ENCODE measurements at regions not wholly inside any gene's neighbourhood (a gene's known extent, or its start where the extent isn't known, plus 50 kb on each side); places are given as distances from the start of the nearest gene placed in this dataset.

- no peak for TF ChIP-seq CTCF (tag by site-specific recombination; IDR thresholded peaks at IDR 0.05)
- no peak for TF ChIP-seq ZNF280D (tag by site-specific recombination; IDR thresholded peaks at IDR 0.05)
- no peak for TF ChIP-seq ZNF274 (IDR thresholded peaks at IDR 0.05; ENCODE audit: low read length)
- TF ChIP-seq ZNF274 (tag by site-specific recombination; IDR thresholded peaks at IDR 0.05; ENCODE audit: borderline replicate concordance): no peak
- TF ChIP-seq MEIS1 (CRISPR knock-in tag; IDR thresholded peaks at IDR 0.05; ENCODE audit: borderline replicate concordance): no peak
- TF ChIP-seq ZNF521 (tag by site-specific recombination; IDR thresholded peaks at IDR 0.05): no peak
- no peak for TF ChIP-seq KLF16 (tag by site-specific recombination; IDR thresholded peaks at IDR 0.05)
- TF ChIP-seq ZNF629 (tag by site-specific recombination; IDR thresholded peaks at IDR 0.05): no peak
- no peak for TF ChIP-seq ZNF37A (tag by site-specific recombination; IDR thresholded peaks at IDR 0.05)
- no peak for TF ChIP-seq ZNF514 (tag by site-specific recombination; IDR thresholded peaks at IDR 0.05)
- TF ChIP-seq ZNF133 (tag by site-specific recombination; IDR thresholded peaks at IDR 0.05): no peak
Observed at GRCh38 chr9:14432666-14433350, 118.9 kb upstream of the NFIB start.
